ENCODE measurements at regions not wholly inside any gene's neighbourhood (a gene's known extent, or its start where the extent isn't known, plus 50 kb on each side); places are given as distances from the start of the nearest gene placed in this dataset.

DNA sequence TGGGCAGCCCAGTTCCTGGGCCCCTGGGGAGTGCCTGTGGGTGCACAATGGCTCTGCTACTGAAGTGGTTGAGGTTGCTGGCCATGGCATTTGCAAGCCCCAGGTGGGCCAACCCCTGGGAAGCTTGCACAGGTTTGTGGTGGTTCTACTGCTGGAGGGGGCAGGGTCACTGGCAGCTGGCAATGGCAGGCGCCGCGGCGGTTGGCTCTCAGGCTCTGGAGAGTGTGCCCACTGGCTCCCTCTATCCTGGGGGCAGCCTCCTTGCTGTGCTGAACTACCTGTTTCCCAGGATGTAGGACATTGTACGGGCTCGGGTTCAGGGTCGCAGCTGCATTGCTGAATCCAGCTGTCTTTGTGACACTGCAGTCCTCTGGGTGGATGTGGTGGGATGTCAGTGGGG is 180.2 kb upstream of the HES1 start:
- TF ChIP-seq, protein P1, sequence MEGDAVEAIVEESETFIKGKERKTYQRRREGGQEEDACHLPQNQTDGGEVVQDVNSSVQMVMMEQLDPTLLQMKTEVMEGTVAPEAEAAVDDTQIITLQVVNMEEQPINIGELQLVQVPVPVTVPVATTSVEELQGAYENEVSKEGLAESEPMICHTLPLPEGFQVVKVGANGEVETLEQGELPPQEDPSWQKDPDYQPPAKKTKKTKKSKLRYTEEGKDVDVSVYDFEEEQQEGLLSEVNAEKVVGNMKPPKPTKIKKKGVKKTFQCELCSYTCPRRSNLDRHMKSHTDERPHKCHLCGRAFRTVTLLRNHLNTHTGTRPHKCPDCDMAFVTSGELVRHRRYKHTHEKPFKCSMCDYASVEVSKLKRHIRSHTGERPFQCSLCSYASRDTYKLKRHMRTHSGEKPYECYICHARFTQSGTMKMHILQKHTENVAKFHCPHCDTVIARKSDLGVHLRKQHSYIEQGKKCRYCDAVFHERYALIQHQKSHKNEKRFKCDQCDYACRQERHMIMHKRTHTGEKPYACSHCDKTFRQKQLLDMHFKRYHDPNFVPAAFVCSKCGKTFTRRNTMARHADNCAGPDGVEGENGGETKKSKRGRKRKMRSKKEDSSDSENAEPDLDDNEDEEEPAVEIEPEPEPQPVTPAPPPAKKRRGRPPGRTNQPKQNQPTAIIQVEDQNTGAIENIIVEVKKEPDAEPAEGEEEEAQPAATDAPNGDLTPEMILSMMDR (IDR thresholded peaks at IDR 0.05) = no peak
- TF ChIP-seq POLR2A (IDR thresholded peaks at IDR 0.05) (no peak), POLR2AphosphoS5 (IDR thresholded peaks at IDR 0.05) (no peak)

Measured in suprapubic skin (tissue), 4 donors.